ENCODE measurements at regions not wholly inside any gene's neighbourhood (a gene's known extent, or its start where the extent isn't known, plus 50 kb on each side); places are given as distances from the start of the nearest gene placed in this dataset.

- Histone ChIP-seq H3K79me2 (ENCODE audit: control insufficient read depth, low read length) (no peaks in the 10 kb centered on the region), H3K4me2 (ENCODE audit: low read length) (no peak overlapping the region), H3K9me2 (replicated peaks; ENCODE audit: control insufficient read depth, low read length) (no peaks in the 10 kb centered on the region), H3K4me1 (ENCODE audit: control insufficient read depth, low read length) (no peaks in the 10 kb centered on the region), H3K9me3 (ENCODE audit: control insufficient read depth, insufficient read depth, low read length) (no peaks in the 10 kb centered on the region), H3F3A (ENCODE audit: control insufficient read depth, insufficient read depth) (no peaks in the 10 kb centered on the region), H3K36me3 (ENCODE audit: control insufficient read depth, low read length) (no peaks in the 10 kb centered on the region), H4K20me1 (ENCODE audit: control insufficient read depth, insufficient read depth, low read depth, low read length) (no peaks in the 10 kb centered on the region), H3K27ac (ENCODE audit: low read depth, low read length) (no peak overlapping the region), H3K27me3 (ENCODE audit: control insufficient read depth, low read length) (no peaks in the 10 kb centered on the region), H3K4me3 (ENCODE audit: low read length) (no peak overlapping the region)
- no peak for TF ChIP-seq EZH2phosphoT487 (IDR thresholded peaks at IDR 0.05; ENCODE audit: borderline replicate concordance, low read length)
- no peak for TF ChIP-seq CTCF (IDR thresholded peaks at IDR 0.05; ENCODE audit: low read depth, low read length, poor library complexity, severe bottlenecking)
Measured at GRCh38 chr6:76174722-76175121, 102.3 kb upstream of the IMPG1 start.

GRCh38 chr6:76166874-76167273, 94.4 kb upstream of the IMPG1 start:
- Histone ChIP-seq H3K79me2 (ENCODE audit: control insufficient read depth, low read length) (no peaks in the 10 kb centered on the region), H3K27me3 (ENCODE audit: control insufficient read depth, low read length) (no peaks in the 10 kb centered on the region), H3K27ac (ENCODE audit: low read depth, low read length) (no peak overlapping the region), H3K9me2 (replicated peaks; ENCODE audit: control insufficient read depth, low read length) (no peaks in the 10 kb centered on the region), H3K36me3 (ENCODE audit: control insufficient read depth, low read length) (no peaks in the 10 kb centered on the region), H3K4me1 (ENCODE audit: control insufficient read depth, low read length) (no peaks in the 10 kb centered on the region), H3K4me3 (ENCODE audit: low read length) (no peak overlapping the region), H3F3A (ENCODE audit: control insufficient read depth, insufficient read depth) (no peaks in the 10 kb centered on the region), H3K9me3 (ENCODE audit: control insufficient read depth, insufficient read depth, low read length) (no peaks in the 10 kb centered on the region; the same call in 1 of the 2 replicates), H4K20me1 (ENCODE audit: control insufficient read depth, insufficient read depth, low read depth, low read length) (no peaks in the 10 kb centered on the region), H3K4me2 (ENCODE audit: low read length) (no peak overlapping the region)
- no peak for TF ChIP-seq EZH2phosphoT487 (IDR thresholded peaks at IDR 0.05; ENCODE audit: borderline replicate concordance, low read length)
- TF ChIP-seq CTCF (IDR thresholded peaks at IDR 0.05; ENCODE audit: low read depth, low read length, poor library complexity, severe bottlenecking): no peak

GRCh38 chr6:76166297-76166696, 93.8 kb upstream of the IMPG1 start:
- H3K4me2 ChIP-seq (ENCODE audit: low read length): no peak overlapping the region
- no peaks in the 10 kb centered on the region for H3K36me3 ChIP-seq (ENCODE audit: control insufficient read depth, low read length)
- H3K27me3 ChIP-seq (ENCODE audit: control insufficient read depth, low read length): no peaks in the 10 kb centered on the region
- no peaks in the 10 kb centered on the region for H3K9me2 ChIP-seq (replicated peaks; ENCODE audit: control insufficient read depth, low read length)
- H3F3A ChIP-seq (ENCODE audit: control insufficient read depth, insufficient read depth): no peaks in the 10 kb centered on the region
- H3K9me3 ChIP-seq (ENCODE audit: control insufficient read depth, insufficient read depth, low read length): no peaks in the 10 kb centered on the region; the same call in 1 of the 2 replicates
- H3K27ac ChIP-seq (ENCODE audit: low read depth, low read length): no peak overlapping the region
- TF ChIP-seq EZH2phosphoT487 (IDR thresholded peaks at IDR 0.05; ENCODE audit: borderline replicate concordance, low read length) (no peak), CTCF (IDR thresholded peaks at IDR 0.05; ENCODE audit: low read depth, low read length, poor library complexity, severe bottlenecking) (no peak)
- no peaks in the 10 kb centered on the region for H3K79me2 ChIP-seq (ENCODE audit: control insufficient read depth, low read length)
- H3K4me3 ChIP-seq (ENCODE audit: low read length): no peak overlapping the region
- no peaks in the 10 kb centered on the region for H3K4me1 ChIP-seq (ENCODE audit: control insufficient read depth, low read length)
- no peaks in the 10 kb centered on the region for H4K20me1 ChIP-seq (ENCODE audit: control insufficient read depth, insufficient read depth, low read depth, low read length)

Measured in DOHH2 (cell line).